IMR-90 (cell line): ENCODE measurements at regions not wholly inside any gene's neighbourhood (a gene's known extent, or its start where the extent isn't known, plus 50 kb on each side); places are given as distances from the start of the nearest gene placed in this dataset.

Experiments used
- ATAC-seq: fragments of 200-7000 bp; cut with Tn5 transposase; 2 replicates; pipeline ENCODE4 v1.9.1; 2020; ENCODE audit warnings: low read depth, mild to moderate bottlenecking, moderate library complexity
- BruUV-seq: library from RNA; stranded (reverse); fragments of 400-500 nt; replicated peaks from 2 replicates; lab custom pipeline; 2021; lab: Mats Ljungman, UMichigan
- CTCF ChIA-PET: fragments of 300-600 bp; formaldehyde crosslinking; extraction: SDS; loops from one replicate; lab custom pipeline; 2021; ENCODE audit warnings: antibody characterized with exemption; lab: Yijun Ruan, JAX
- POLR2A ChIA-PET: fragments of 300-600 bp; sonication (Branson Sonifier 250); formaldehyde crosslinking; loops from one replicate; lab custom pipeline; 2022; ENCODE audit warnings: antibody characterized with exemption; ENCODE audit not compliant: unreplicated experiment; lab: Charles Lee
- DNase-seq: peaks from one replicate; pipeline ENCODE4 v3.0.0; 2013
- H2AFZ ChIP-seq: replicated peaks from 2 replicates; pipeline ENCODE3; 2013; ENCODE audit warnings: low read length, mild to moderate bottlenecking; ENCODE audit not compliant: poor library complexity
- H2AK5ac ChIP-seq: 2 replicates; pipeline ENCODE4 v1.6.1; 2013; ENCODE audit warnings: low read depth, low read length, inconsistent platforms
- H2AK9ac ChIP-seq: replicated peaks from 2 replicates; pipeline ENCODE3; 2013; ENCODE audit warnings: mild to moderate bottlenecking, low read depth, low read length, moderate library complexity; ENCODE audit not compliant: poor library complexity
- H2BK120ac ChIP-seq: 2 replicates; pipeline ENCODE4 v1.6.1; 2013; ENCODE audit warnings: low read depth, low read length, inconsistent platforms
- H2BK15ac ChIP-seq: 3 replicates; pipeline ENCODE4 v1.6.1; 2013; ENCODE audit warnings: low read depth, low read length, inconsistent platforms
- H2BK20ac ChIP-seq: 2 replicates; pipeline ENCODE4 v1.6.1; 2013; ENCODE audit warnings: low read depth, mild to moderate bottlenecking, inconsistent platforms, low read length, moderate library complexity
- H2BK5ac ChIP-seq: 2 replicates; pipeline ENCODE4 v1.6.1; 2013; ENCODE audit warnings: mild to moderate bottlenecking, low read depth, low read length, inconsistent platforms; ENCODE audit not compliant: poor library complexity, severe bottlenecking
- H3K14ac ChIP-seq: replicated peaks from 2 replicates; pipeline ENCODE4 v1.6.1; 2013; ENCODE audit warnings: low read depth, low read length, inconsistent platforms
- H3K18ac ChIP-seq: 2 replicates; pipeline ENCODE4 v1.6.1; 2013; ENCODE audit warnings: low read depth, low read length, control low read depth
- H3K23ac ChIP-seq: 2 replicates; pipeline ENCODE4 v1.6.1; 2013; ENCODE audit warnings: low read depth, low read length, inconsistent platforms
- H3K27ac ChIP-seq: 2 replicates; pipeline ENCODE4 v1.5.1; 2013; ENCODE audit warnings: mild to moderate bottlenecking, control low read depth, low read length; ENCODE audit not compliant: insufficient read depth
- H3K27me3 ChIP-seq: 2 replicates; pipeline ENCODE4 v1.6.1; 2013; ENCODE audit warnings: low read length; ENCODE audit not compliant: control insufficient read depth, insufficient read depth
- H3K36me3 ChIP-seq: 2 replicates; pipeline ENCODE4 v1.6.1; 2013; ENCODE audit warnings: low read length, mixed read lengths; ENCODE audit not compliant: control insufficient read depth, insufficient read depth
- H3K4ac ChIP-seq: 2 replicates; pipeline ENCODE4 v1.6.1; 2013; ENCODE audit warnings: low read depth, low read length, inconsistent platforms
- H3K4me1 ChIP-seq: 2 replicates; pipeline ENCODE4 v1.6.1; 2013; ENCODE audit warnings: low read length, mixed read lengths; ENCODE audit not compliant: control insufficient read depth, insufficient read depth
- H3K4me2 ChIP-seq: 2 replicates; pipeline ENCODE4 v1.6.1; 2013; ENCODE audit warnings: low read depth, mild to moderate bottlenecking, control low read depth, low read length, moderate library complexity
- H3K4me3 ChIP-seq: 2 replicates; pipeline ENCODE4 v1.5.1; 2013; ENCODE audit warnings: low read depth, mild to moderate bottlenecking, control low read depth, low read length, moderate library complexity; ENCODE audit not compliant: insufficient read depth
- H3K56ac ChIP-seq: 2 replicates; pipeline ENCODE4 v1.6.1; 2013; ENCODE audit warnings: low read length, inconsistent platforms; ENCODE audit not compliant: insufficient read depth; ENCODE audit errors: extremely low read depth
- H3K79me1 ChIP-seq, 2 experiments: 2 replicates each; pipeline ENCODE4 v1.6.1; 2013; ENCODE audit warnings: low read length in 2 of 2, inconsistent platforms in 1 of 2, low read depth in 1 of 2
- H3K9ac ChIP-seq: 2 replicates; pipeline ENCODE4 v1.6.1; 2013; ENCODE audit warnings: low read depth, low read length, control low read depth
- H3K9me1 ChIP-seq: 2 replicates; pipeline ENCODE4 v1.6.1; 2013; ENCODE audit warnings: low read length, inconsistent platforms; ENCODE audit not compliant: insufficient read depth
- H3K9me3 ChIP-seq: 2 replicates; pipeline ENCODE4 v1.6.1; 2013; ENCODE audit warnings: low read length; ENCODE audit not compliant: control insufficient read depth, insufficient read depth
- H4K20me1 ChIP-seq: 2 replicates; pipeline ENCODE4 v1.6.1; 2013; ENCODE audit warnings: low read length, inconsistent platforms; ENCODE audit not compliant: insufficient read depth
- H4K5ac ChIP-seq: 2 replicates; pipeline ENCODE4 v1.6.1; 2013; ENCODE audit warnings: mild to moderate bottlenecking, low read depth, low read length, control low read depth
- H4K8ac ChIP-seq, 2 experiments: 2 replicates each; pipeline ENCODE4 v1.6.1; 2013; ENCODE audit warnings: low read depth in 2 of 2, low read length in 2 of 2, control low read depth in 1 of 2, inconsistent platforms in 1 of 2
- H4K91ac ChIP-seq: 2 replicates; pipeline ENCODE4 v1.6.1; 2013; ENCODE audit warnings: low read depth, low read length, inconsistent platforms; ENCODE audit not compliant: insufficient read depth
- BHLHE40 ChIP-seq: fragments of 150-350 bp; IDR thresholded peaks from 2 replicates; pipeline ENCODE4 v1.6.1; 2016; ENCODE audit warnings: mild to moderate bottlenecking, low read depth, low read length
- CEBPB ChIP-seq: IDR thresholded peaks from 2 replicates; pipeline ENCODE4 v1.6.1; 2012; ENCODE audit warnings: low read depth, low read length, improper control_type of control experiment
- CHD1 ChIP-seq: IDR thresholded peaks from 2 replicates; pipeline ENCODE4 v1.6.1; 2012; ENCODE audit warnings: low read depth, low read length, improper control_type of control experiment
- CTCF ChIP-seq: conservative IDR thresholded peaks from 2 replicates; pipeline ENCODE4 v1.5.1; 2012; ENCODE audit warnings: mild to moderate bottlenecking, low read depth, low read length, improper control_type of control experiment
- FOS ChIP-seq: fragments of 150-350 bp; IDR thresholded peaks from 2 replicates; pipeline ENCODE4 v1.6.1; 2016; ENCODE audit warnings: low read depth, low read length
- MAFK ChIP-seq: IDR thresholded peaks from 2 replicates; pipeline ENCODE4 v1.6.1; 2012; ENCODE audit warnings: low read depth, low read length, improper control_type of control experiment
- MAZ ChIP-seq: IDR thresholded peaks from 2 replicates; pipeline ENCODE4 v1.6.1; 2012; ENCODE audit warnings: low read depth, mild to moderate bottlenecking, low read length, improper control_type of control experiment, moderate library complexity, borderline replicate concordance
- MXI1 ChIP-seq: IDR thresholded peaks from 2 replicates; pipeline ENCODE4 v1.6.1; 2012; ENCODE audit warnings: low read depth, mild to moderate bottlenecking, low read length, moderate library complexity, borderline replicate concordance
- NFE2L2 ChIP-seq: fragments of 150-350 bp; IDR thresholded peaks from 2 replicates; pipeline ENCODE4 v1.6.1; 2016; ENCODE audit warnings: low read depth, mild to moderate bottlenecking, low read length
- POLR2A ChIP-seq: IDR thresholded peaks from 2 replicates; pipeline ENCODE4 v1.6.1; 2012; ENCODE audit warnings: mild to moderate bottlenecking, low read depth, low read length
- RAD21 ChIP-seq: IDR thresholded peaks from 2 replicates; pipeline ENCODE4 v1.6.1; 2012; ENCODE audit warnings: low read length, improper control_type of control experiment
- RCOR1 ChIP-seq: IDR thresholded peaks from 2 replicates; pipeline ENCODE4 v1.6.1; 2012; ENCODE audit warnings: mild to moderate bottlenecking, low read length, improper control_type of control experiment; ENCODE audit not compliant: insufficient replicate concordance
- RFX5 ChIP-seq: IDR thresholded peaks from 2 replicates; pipeline ENCODE4 v1.8.0; 2012; ENCODE audit warnings: low read depth, mild to moderate bottlenecking, low read length, moderate library complexity
- SMC3 ChIP-seq: fragments of 150-350 bp; IDR thresholded peaks from 2 replicates; pipeline ENCODE4 v1.6.1; 2016; ENCODE audit warnings: low read depth, mild to moderate bottlenecking, antibody characterized with exemption, low read length, moderate library complexity
- WGBS, 2 experiments: methylation state at CpG; one replicate each; pipeline versions ENCODE4 v1.1.5 to v1.1.7; 2013; ENCODE audit warnings: missing lambda C conversion rate in 2 of 2; ENCODE audit not compliant: insufficient read length in 1 of 2; ENCODE audit errors: extremely low coverage in 2 of 2; 5-methylcytosine and 5-hydroxymethylcytosine counted together
- dilution Hi-C: fragments of 300-500 bp; cut with HindIII; formaldehyde crosslinking; loops from one replicate; pipeline ENCODE4 v1.14.3; 2018; ENCODE audit warnings: low sequenced_read_pairs; ENCODE audit not compliant: unreplicated experiment
- in situ Hi-C: fragments of 300-500 bp; cut with MboI; formaldehyde crosslinking; loops from 3 replicates; pipeline ENCODE4 v1.14.3; 2019; ENCODE audit warnings: low sequenced_read_pairs, inconsistent platforms, mixed read lengths
- intact Hi-C: fragments of 100-400 bp; cut with micrococcal nuclease; formaldehyde crosslinking; loops from 2 replicates; pipeline ENCODE4 v1.10.0; 2022
- TF ChIP-seq, protein P1 (sequence below): fragments of 150-350 bp; IDR thresholded peaks from 2 replicates; pipeline ENCODE4 v1.6.1; 2016; ENCODE audit warnings: low read depth, mild to moderate bottlenecking, low read length, moderate library complexity, borderline replicate concordance
- TF ChIP-seq, protein P2 (sequence below): fragments of 150-350 bp; IDR thresholded peaks from 2 replicates; pipeline ENCODE4 v1.6.1; 2017; ENCODE audit warnings: mild to moderate bottlenecking, antibody characterized with exemption, low read length, low read depth

- ATAC-seq (no peak), DNase-seq (no peak)
- no peak overlapping the region for H2BK15ac ChIP-seq
- no peak overlapping the region for H4K5ac ChIP-seq
- no peak overlapping the region for H3K14ac ChIP-seq
- no peak overlapping the region for H3K27ac ChIP-seq
- H4K91ac ChIP-seq: no peak overlapping the region
- CTCF ChIA-PET: no interaction called here
- dilution Hi-C loops: no loop called here
- H3K23ac ChIP-seq: no peak overlapping the region
- intact Hi-C loops: no loop called here
- H3K56ac ChIP-seq: no peak overlapping the region
- no peak overlapping the region for H3K4me2 ChIP-seq
- H2BK120ac ChIP-seq: no peak overlapping the region
- H2BK5ac ChIP-seq: no peak overlapping the region
- H2AFZ ChIP-seq: no peak overlapping the region
- whole genome bisulfite sequencing, 2 experiments: 50% methylated on average over 2 of the region's 5 CpGs; no CpG with 5 or more reads in 1 of the 2 experiments
- no peak overlapping the region for H3K9ac ChIP-seq
- POLR2A ChIA-PET: no interaction called here
- no peaks in the 10 kb centered on the region for H3K9me3 ChIP-seq
- no TSS peak for BruUV-seq
- H3K27me3 ChIP-seq: no peaks in the 10 kb centered on the region; the same call in 1 of the 2 replicates
- no peak overlapping the region for H3K4ac ChIP-seq
- in situ Hi-C loops: no loop called here
- no peak overlapping the region for H2BK20ac ChIP-seq
- H3K4me1 ChIP-seq: 0 out of 2 replicates have a peak, but pooled peaks cover under 1% of the 10 kb centered on the region
- no peak overlapping the region for H4K8ac ChIP-seq
- no peaks in the 10 kb centered on the region for H3K36me3 ChIP-seq
- no peak overlapping the region for H2AK9ac ChIP-seq
- H4K20me1 ChIP-seq: no peaks in the 10 kb centered on the region
- no peaks in the 10 kb centered on the region for H3K9me1 ChIP-seq
- H2AK5ac ChIP-seq: no peak overlapping the region
- H3K18ac ChIP-seq: no peak overlapping the region
- TF ChIP-seq BHLHE40 (no peak), MAZ (no peak), NFE2L2 (no peak), RAD21 (no peak), CEBPB (no peak), MXI1 (no peak), FOS (no peak), SMC3 (no peak), RFX5 (no peak), CHD1 (no peak), CTCF (no peak), POLR2A (no peak), RCOR1 (no peak), MAFK (no peak)
- TF ChIP-seq, protein P1, sequence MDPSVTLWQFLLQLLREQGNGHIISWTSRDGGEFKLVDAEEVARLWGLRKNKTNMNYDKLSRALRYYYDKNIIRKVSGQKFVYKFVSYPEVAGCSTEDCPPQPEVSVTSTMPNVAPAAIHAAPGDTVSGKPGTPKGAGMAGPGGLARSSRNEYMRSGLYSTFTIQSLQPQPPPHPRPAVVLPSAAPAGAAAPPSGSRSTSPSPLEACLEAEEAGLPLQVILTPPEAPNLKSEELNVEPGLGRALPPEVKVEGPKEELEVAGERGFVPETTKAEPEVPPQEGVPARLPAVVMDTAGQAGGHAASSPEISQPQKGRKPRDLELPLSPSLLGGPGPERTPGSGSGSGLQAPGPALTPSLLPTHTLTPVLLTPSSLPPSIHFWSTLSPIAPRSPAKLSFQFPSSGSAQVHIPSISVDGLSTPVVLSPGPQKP: no peak
- TF ChIP-seq, protein P2, sequence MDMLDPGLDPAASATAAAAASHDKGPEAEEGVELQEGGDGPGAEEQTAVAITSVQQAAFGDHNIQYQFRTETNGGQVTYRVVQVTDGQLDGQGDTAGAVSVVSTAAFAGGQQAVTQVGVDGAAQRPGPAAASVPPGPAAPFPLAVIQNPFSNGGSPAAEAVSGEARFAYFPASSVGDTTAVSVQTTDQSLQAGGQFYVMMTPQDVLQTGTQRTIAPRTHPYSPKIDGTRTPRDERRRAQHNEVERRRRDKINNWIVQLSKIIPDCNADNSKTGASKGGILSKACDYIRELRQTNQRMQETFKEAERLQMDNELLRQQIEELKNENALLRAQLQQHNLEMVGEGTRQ: no peak
- H3K4me3 ChIP-seq: no peak overlapping the region
- H3K79me1 ChIP-seq: no peaks in the 10 kb centered on the region
Measured at GRCh38 chr21:35829067-35829466, 231.3 kb downstream of the SETD4 start.
